Activated naive CD8-positive, alpha-beta T cell treated with anti-CD3 and anti-CD28 coated beads, Interleukin-2, amount 50 U/mL, for 24 hours (primary cell): ENCODE measurements at regions not wholly inside any gene's neighbourhood (a gene's known extent, or its start where the extent isn't known, plus 50 kb on each side); places are given as distances from the start of the nearest gene placed in this dataset.

Source experiments
- ATAC-seq: fragments of 150-1000 bp; cut with Tn5 transposase; one replicate; pipeline ENCODE4 v1.10.0; 2021
- DNase-seq: peaks from one replicate; pipeline ENCODE4 v3.0.0; 2021
- H3K27ac Mint-ChIP-seq: one replicate; pipeline ENCODE4 v1.8.0; 2021; ENCODE audit warnings: mild to moderate bottlenecking, mixed read lengths
- H3K27me3 Mint-ChIP-seq: one replicate; pipeline ENCODE4 v1.8.0; 2021; ENCODE audit warnings: mixed read lengths
- H3K36me3 Mint-ChIP-seq: one replicate; pipeline ENCODE4 v1.8.0; 2021; ENCODE audit warnings: low read depth, mixed read lengths
- H3K4me1 Mint-ChIP-seq: one replicate; pipeline ENCODE4 v1.8.0; 2021; ENCODE audit warnings: mixed read lengths
- H3K4me3 Mint-ChIP-seq: one replicate; pipeline ENCODE4 v1.8.0; 2021; ENCODE audit warnings: mild to moderate bottlenecking, moderate library complexity, mixed read lengths
- H3K9me3 Mint-ChIP-seq: one replicate; pipeline ENCODE4 v1.8.0; 2021; ENCODE audit warnings: mixed read lengths

DNA sequence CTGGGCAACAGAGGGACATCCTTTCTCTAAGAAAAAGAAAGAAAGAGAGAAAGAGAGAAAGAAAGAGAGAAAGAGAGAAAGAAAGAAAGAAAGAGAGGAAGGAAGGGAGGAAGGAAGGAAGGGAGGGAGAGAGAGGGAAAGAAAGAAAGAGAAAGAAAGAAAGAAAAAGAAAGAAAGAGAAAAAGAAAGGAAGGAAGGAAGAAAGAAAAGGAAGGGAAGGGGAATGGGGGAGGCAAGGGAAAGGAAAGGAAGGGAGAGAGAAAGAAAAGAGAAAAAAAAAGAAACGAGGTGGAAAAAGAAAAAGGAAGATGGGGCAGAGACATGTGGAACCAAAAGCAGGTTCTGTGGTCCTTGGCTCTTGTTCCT is 82.9 kb upstream of the SMNDC1 start:
- DNase-seq (no peak), ATAC-seq (no peak)
- no peaks in the 10 kb centered on the region for H3K36me3 Mint-ChIP-seq
- H3K4me1 Mint-ChIP-seq = peaks cover 33% of the 10 kb centered on the region
- peak overlapping the region; percentile 89 for H3K27ac Mint-ChIP-seq
- H3K27me3 Mint-ChIP-seq = no peaks in the 10 kb centered on the region
- H3K4me3 Mint-ChIP-seq = peak overlapping the region; percentile 55
- H3K9me3 Mint-ChIP-seq = no peaks in the 10 kb centered on the region

GRCh38 chr10:110387983-110388686 is 83.4 kb upstream of the SMNDC1 start:
- Mint-ChIP-seq H3K9me3 (no peaks in the 10 kb centered on the region), H3K27me3 (no peaks in the 10 kb centered on the region), H3K4me3 (peak overlapping the region; percentile 55), H3K36me3 (no peaks in the 10 kb centered on the region), H3K27ac (peak overlapping the region; percentile 89), H3K4me1 (peaks cover 37% of the 10 kb centered on the region)
- ATAC-seq (peak; percentile 70), DNase-seq (peak; percentile 46)

GRCh38 chr10:110388687-110389052 is 84.0 kb upstream of the SMNDC1 start:
- Mint-ChIP-seq H3K27me3 (no peaks in the 10 kb centered on the region), H3K9me3 (no peaks in the 10 kb centered on the region), H3K4me3 (peak overlapping the region; percentile 55), H3K36me3 (no peaks in the 10 kb centered on the region), H3K27ac (peak overlapping the region; percentile 89), H3K4me1 (peaks cover 42% of the 10 kb centered on the region)
- DNase-seq = no peak
- ATAC-seq = no peak

- ATAC-seq (no peak), DNase-seq (no peak)
- no peak overlapping the region for H3K4me3 Mint-ChIP-seq
- H3K36me3 Mint-ChIP-seq = no peaks in the 10 kb centered on the region
- H3K27ac Mint-ChIP-seq = peak overlapping the region; percentile 89
- H3K4me1 Mint-ChIP-seq = peaks cover 43% of the 10 kb centered on the region
- H3K9me3 Mint-ChIP-seq = no peaks in the 10 kb centered on the region
- H3K27me3 Mint-ChIP-seq = no peaks in the 10 kb centered on the region
Observed at GRCh38 chr10:110389255-110389654, 84.5 kb upstream of the SMNDC1 start.

DNA sequence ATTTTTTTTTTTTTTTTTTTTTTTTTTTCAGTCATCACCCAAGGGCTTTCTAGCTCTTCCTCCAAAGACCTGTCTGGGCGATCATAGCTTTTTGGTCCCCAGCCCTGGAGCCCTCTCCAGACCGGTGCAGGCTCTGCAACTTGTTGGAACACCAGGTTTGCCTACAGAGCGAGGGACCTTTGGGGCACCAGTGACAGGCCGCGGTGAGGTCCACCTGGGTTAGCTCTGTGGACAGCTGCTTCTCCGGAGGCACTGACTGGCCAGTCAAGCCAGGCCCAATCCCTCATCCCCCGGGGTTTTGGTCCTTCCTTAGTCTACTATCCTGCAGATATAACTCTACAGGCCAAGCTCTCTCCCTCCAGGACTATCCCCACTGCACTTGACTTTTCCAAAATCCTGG is 86.8 kb upstream of the SMNDC1 start:
- no peak overlapping the region for H3K27ac Mint-ChIP-seq
- H3K4me3 Mint-ChIP-seq = no peak overlapping the region
- H3K36me3 Mint-ChIP-seq = peaks cover 2% of the 10 kb centered on the region
- no peaks in the 10 kb centered on the region for H3K27me3 Mint-ChIP-seq
- DNase-seq (no peak), ATAC-seq (no peak)
- H3K4me1 Mint-ChIP-seq = peaks cover 63% of the 10 kb centered on the region
- no peaks in the 10 kb centered on the region for H3K9me3 Mint-ChIP-seq

- Mint-ChIP-seq H3K4me1 (peaks cover 58% of the 10 kb centered on the region), H3K4me3 (no peak overlapping the region), H3K9me3 (no peaks in the 10 kb centered on the region), H3K27me3 (no peaks in the 10 kb centered on the region), H3K27ac (no peak overlapping the region), H3K36me3 (peaks cover 2% of the 10 kb centered on the region)
- no peak for DNase-seq
- no peak for ATAC-seq
Observed at GRCh38 chr10:110392121-110392520, 87.4 kb upstream of the SMNDC1 start.

DNA sequence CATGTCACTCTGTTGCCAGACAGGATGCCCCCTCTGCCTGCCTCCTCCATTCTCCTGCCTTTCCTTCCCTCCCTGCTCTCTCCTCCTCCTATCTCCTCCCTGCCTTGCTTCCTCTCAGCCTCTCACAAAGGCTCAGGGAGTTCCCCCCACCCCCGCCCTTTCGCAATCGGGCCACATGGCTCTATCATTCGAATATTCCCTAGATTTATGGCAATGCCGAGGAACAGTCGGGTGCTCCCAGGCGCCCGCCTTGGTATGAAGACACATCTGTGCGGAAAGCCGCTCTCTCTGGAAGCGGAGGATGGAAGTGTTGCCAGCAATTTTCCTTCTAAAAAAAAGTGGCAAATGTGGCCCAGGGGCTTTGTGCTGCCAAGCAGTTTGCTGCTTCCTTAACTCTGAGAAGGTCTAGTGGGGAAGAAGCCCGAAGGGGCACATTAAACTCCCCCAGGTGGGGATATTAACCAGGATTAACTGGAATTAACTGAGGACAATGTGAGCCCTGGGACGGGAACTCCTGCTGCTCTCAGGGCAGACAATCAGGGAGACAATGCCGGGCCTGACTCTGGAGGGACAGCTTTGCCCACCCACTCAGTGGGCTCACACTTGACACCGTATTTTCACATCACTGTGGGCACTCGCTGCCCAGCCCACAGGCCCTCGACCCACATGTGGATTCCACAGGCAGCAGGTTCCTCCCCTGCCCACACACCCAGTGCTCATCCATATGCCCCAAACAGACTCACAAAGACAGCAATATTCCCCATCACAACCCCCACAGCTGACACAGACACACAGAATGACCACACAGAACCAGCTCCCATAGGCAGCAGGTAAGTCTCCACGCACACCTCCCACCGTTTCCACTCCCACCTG is 88.4 kb upstream of the SMNDC1 start:
- Mint-ChIP-seq H3K27ac (peak overlapping the region; percentile 32), H3K36me3 (peaks cover 2% of the 10 kb centered on the region), H3K4me1 (peaks cover 50% of the 10 kb centered on the region), H3K9me3 (no peaks in the 10 kb centered on the region), H3K4me3 (no peak overlapping the region), H3K27me3 (no peaks in the 10 kb centered on the region)
- no peak for ATAC-seq
- DNase-seq = no peak

GRCh38 chr10:110393866-110394265 is 89.1 kb upstream of the SMNDC1 start:
- peaks cover 2% of the 10 kb centered on the region for H3K36me3 Mint-ChIP-seq
- no peak overlapping the region for H3K4me3 Mint-ChIP-seq
- H3K27me3 Mint-ChIP-seq = no peaks in the 10 kb centered on the region
- H3K9me3 Mint-ChIP-seq = no peaks in the 10 kb centered on the region
- peak overlapping the region; percentile 32 for H3K27ac Mint-ChIP-seq
- peaks cover 48% of the 10 kb centered on the region for H3K4me1 Mint-ChIP-seq
- no peak for ATAC-seq
- no peak for DNase-seq

- Mint-ChIP-seq H3K36me3 (peaks cover 2% of the 10 kb centered on the region), H3K27ac (no peak overlapping the region), H3K27me3 (no peaks in the 10 kb centered on the region), H3K4me1 (peaks cover 46% of the 10 kb centered on the region), H3K9me3 (no peaks in the 10 kb centered on the region), H3K4me3 (no peak overlapping the region)
- DNase-seq (no peak), ATAC-seq (no peak)
Observed at GRCh38 chr10:110394296-110394695, 89.6 kb upstream of the SMNDC1 start.

DNA sequence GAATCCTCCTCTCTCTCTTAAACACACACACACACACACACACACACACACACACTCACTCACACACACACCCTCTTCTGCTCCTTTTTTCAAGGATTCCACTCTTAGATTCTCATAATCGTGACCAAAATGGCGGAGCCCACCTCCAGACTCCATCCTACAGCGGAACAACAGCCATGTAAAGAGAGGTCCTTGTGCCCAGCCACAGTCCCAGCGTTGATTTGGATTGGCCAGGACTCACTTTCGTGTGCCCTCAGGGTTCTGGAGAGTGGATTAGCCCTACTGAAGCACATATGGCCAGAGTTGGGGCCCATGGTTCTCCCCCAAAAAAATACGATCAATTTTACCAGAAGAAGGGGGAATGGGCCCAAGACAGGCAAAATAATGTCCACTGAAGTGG is 90.2 kb upstream of the SMNDC1 start:
- H3K36me3 Mint-ChIP-seq = peaks cover 2% of the 10 kb centered on the region

GRCh38 chr10:110395350-110396283 is 90.9 kb upstream of the SMNDC1 start:
- no peaks in the 10 kb centered on the region for H3K9me3 Mint-ChIP-seq
- no peaks in the 10 kb centered on the region for H3K27me3 Mint-ChIP-seq
- H3K36me3 Mint-ChIP-seq = peaks cover 2% of the 10 kb centered on the region
- peak; percentile 84 for ATAC-seq
- peak; percentile 51 for DNase-seq
- H3K4me3 Mint-ChIP-seq = no peak overlapping the region
- peak overlapping the region; percentile 60 for H3K27ac Mint-ChIP-seq
- H3K4me1 Mint-ChIP-seq = peaks cover 39% of the 10 kb centered on the region

More for the DNA sequence above, 90.2 kb upstream of the SMNDC1 start:
- H3K4me1 Mint-ChIP-seq = peaks cover 40% of the 10 kb centered on the region
- no peak overlapping the region for H3K4me3 Mint-ChIP-seq
- H3K9me3 Mint-ChIP-seq = no peaks in the 10 kb centered on the region
- ATAC-seq (no peak), DNase-seq (no peak)
- H3K27ac Mint-ChIP-seq = peak overlapping the region; percentile 60
- no peaks in the 10 kb centered on the region for H3K27me3 Mint-ChIP-seq

- DNase-seq (no peak), ATAC-seq (no peak)
- Mint-ChIP-seq H3K9me3 (no peaks in the 10 kb centered on the region), H3K4me3 (no peak overlapping the region), H3K27ac (peak overlapping the region; percentile 60), H3K27me3 (no peaks in the 10 kb centered on the region), H3K36me3 (peaks cover 2% of the 10 kb centered on the region), H3K4me1 (peaks cover 39% of the 10 kb centered on the region)
Observed at GRCh38 chr10:110396284-110396651, 91.5 kb upstream of the SMNDC1 start.

DNA sequence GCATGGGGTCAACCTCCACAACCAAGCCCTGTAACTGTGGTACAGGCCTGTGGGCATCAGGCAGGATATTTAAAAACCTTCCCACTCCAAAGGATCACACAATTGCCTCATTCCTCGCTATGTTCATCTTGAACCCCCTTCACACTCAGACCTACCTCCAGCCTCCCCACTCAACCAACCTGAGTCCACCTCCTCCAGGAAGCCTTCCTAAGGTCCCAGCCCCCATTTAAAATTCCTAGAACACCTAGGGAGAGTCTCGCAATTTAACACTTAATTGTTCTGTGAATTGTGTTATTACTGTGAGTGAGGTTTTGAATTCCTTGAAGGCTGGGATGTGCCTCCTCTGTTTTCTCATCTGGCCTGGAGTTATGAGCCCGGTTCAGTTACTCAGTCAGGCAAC is 93.1 kb upstream of the SMNDC1 start:
- H3K27me3 Mint-ChIP-seq = no peaks in the 10 kb centered on the region
- H3K9me3 Mint-ChIP-seq = no peaks in the 10 kb centered on the region
- peaks cover 37% of the 10 kb centered on the region for H3K4me1 Mint-ChIP-seq
- no peak overlapping the region for H3K27ac Mint-ChIP-seq
- H3K4me3 Mint-ChIP-seq = no peak overlapping the region
- ATAC-seq (no peak), DNase-seq (no peak)
- H3K36me3 Mint-ChIP-seq = peaks cover 2% of the 10 kb centered on the region

GRCh38 chr10:110398419-110399105 is 93.8 kb upstream of the SMNDC1 start:
- no peak for ATAC-seq
- H3K4me1 Mint-ChIP-seq = peaks cover 31% of the 10 kb centered on the region
- H3K9me3 Mint-ChIP-seq = no peaks in the 10 kb centered on the region
- no peak for DNase-seq
- H3K27me3 Mint-ChIP-seq = no peaks in the 10 kb centered on the region
- H3K36me3 Mint-ChIP-seq = peaks cover 2% of the 10 kb centered on the region
- no peak overlapping the region for H3K4me3 Mint-ChIP-seq
- peak overlapping the region; percentile 4 for H3K27ac Mint-ChIP-seq
